ENCODE measurements at regions not wholly inside any gene's neighbourhood (a gene's known extent, or its start where the extent isn't known, plus 50 kb on each side); places are given as distances from the start of the nearest gene placed in this dataset.

- no peak for TF ChIP-seq POLR2AphosphoS5 (IDR thresholded peaks at IDR 0.05)
- no peak for TF ChIP-seq CTCF (IDR thresholded peaks at IDR 0.05)
Observed at GRCh38 chr5:125587631-125588030, 835.6 kb upstream of the GRAMD2B start.

Data from esophagus muscularis mucosa (tissue), 3 donors.